Prostate gland (tissue), 2 donors: ENCODE measurements at regions not wholly inside any gene's neighbourhood (a gene's known extent, or its start where the extent isn't known, plus 50 kb on each side); places are given as distances from the start of the nearest gene placed in this dataset.

Experiments used
- POLR2A ChIP-seq: fragments of 450-650 bp; IDR thresholded peaks from one replicate; pipeline ENCODE4 v1.6.1; 2016; ENCODE audit warnings: antibody characterized with exemption, mild to moderate bottlenecking
- POLR2AphosphoS5 ChIP-seq: sonication (generic); formaldehyde crosslinking; IDR thresholded peaks from one replicate; pipeline ENCODE4 v1.6.1; 2017; ENCODE audit warnings: antibody characterized with exemption
- TF ChIP-seq, protein P1 (sequence below), 4 experiments: fragments of 200-600 bp in 2 of 4; fragments of 450-650 bp in 2 of 4; sonication (generic) in 2 of 4; IDR thresholded peaks; 1 replicate in 3 of 4; 2 replicates in 1 of 4; pipeline ENCODE4 v1.5.1; 2016 to 2019; ENCODE audit warnings: antibody characterized with exemption in 4 of 4, mild to moderate bottlenecking in 2 of 4, moderate library complexity in 2 of 4

DNA sequence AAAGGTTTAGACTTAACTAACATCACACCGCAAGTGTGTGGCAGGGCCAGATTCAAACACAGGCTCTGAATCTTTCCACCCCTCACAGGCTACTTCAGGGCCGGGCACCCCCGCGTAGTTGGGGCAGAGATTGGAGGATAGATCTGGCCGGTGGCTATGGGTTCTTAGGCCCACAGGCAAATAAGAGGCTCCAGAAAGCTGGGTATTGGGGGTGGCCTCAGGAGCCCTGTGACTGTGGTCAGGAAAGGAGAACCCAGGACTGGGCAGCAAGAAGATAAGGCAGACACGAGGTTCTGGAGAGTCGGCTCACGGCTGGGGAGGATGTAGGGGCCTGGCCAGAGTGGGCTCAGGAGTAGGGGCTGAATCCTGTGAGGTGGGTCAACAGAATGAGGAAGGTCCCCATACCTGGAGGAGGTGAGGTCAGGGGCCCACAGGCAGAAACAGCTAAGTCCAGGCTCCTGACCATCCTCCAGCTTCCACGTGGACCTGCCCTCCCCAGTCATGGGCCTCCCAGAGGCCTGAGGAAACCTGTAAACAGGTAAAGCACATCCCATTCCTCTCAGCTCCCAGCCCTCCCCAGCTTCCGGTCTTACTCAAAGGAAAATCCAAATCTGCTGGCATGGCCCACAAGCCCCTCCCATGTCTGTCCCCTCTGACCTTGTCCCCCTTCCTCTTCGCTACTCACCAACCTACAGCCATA lies 306.2 kb downstream of the MATN1 start:
- TF ChIP-seq POLR2A (no peak), POLR2AphosphoS5 (no peak)
- TF ChIP-seq, protein P1, sequence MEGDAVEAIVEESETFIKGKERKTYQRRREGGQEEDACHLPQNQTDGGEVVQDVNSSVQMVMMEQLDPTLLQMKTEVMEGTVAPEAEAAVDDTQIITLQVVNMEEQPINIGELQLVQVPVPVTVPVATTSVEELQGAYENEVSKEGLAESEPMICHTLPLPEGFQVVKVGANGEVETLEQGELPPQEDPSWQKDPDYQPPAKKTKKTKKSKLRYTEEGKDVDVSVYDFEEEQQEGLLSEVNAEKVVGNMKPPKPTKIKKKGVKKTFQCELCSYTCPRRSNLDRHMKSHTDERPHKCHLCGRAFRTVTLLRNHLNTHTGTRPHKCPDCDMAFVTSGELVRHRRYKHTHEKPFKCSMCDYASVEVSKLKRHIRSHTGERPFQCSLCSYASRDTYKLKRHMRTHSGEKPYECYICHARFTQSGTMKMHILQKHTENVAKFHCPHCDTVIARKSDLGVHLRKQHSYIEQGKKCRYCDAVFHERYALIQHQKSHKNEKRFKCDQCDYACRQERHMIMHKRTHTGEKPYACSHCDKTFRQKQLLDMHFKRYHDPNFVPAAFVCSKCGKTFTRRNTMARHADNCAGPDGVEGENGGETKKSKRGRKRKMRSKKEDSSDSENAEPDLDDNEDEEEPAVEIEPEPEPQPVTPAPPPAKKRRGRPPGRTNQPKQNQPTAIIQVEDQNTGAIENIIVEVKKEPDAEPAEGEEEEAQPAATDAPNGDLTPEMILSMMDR (IDR thresholded peaks at IDR 0.05), result no peak
